Fibroblast of lung (primary cell): ENCODE measurements at regions not wholly inside any gene's neighbourhood (a gene's known extent, or its start where the extent isn't known, plus 50 kb on each side); places are given as distances from the start of the nearest gene placed in this dataset.
A peak's percentile ranks its signal among the peaks of the same experiment; 100 is the strongest.

ENCODE experiments used
- DNase-seq, 2 donors: peaks; one replicate each; pipeline versions ENCODE4 v3.0.0 to v3.0.0-alpha.2; 2010; ENCODE audit warnings: low read depth in 2 of 2
- H2AFZ ChIP-seq: 2 replicates; pipeline ENCODE4 v1.5.1; 2012; ENCODE audit warnings: low read length, control low read depth, inconsistent platforms
- H3K27ac ChIP-seq: 2 replicates; pipeline ENCODE4 v1.5.1; 2011; ENCODE audit warnings: low read length, control low read depth; ENCODE audit not compliant: insufficient read depth
- H3K27me3 ChIP-seq: 2 replicates; pipeline ENCODE4 v1.5.1; 2011; ENCODE audit warnings: mild to moderate bottlenecking, low read length; ENCODE audit not compliant: control insufficient read depth, insufficient read depth
- H3K36me3 ChIP-seq: 2 replicates; pipeline ENCODE4 v1.5.1; 2011; ENCODE audit warnings: low read length; ENCODE audit not compliant: control insufficient read depth, insufficient read depth
- H3K4me1 ChIP-seq: 2 replicates; pipeline ENCODE4 v1.5.1; 2011; ENCODE audit warnings: low read length; ENCODE audit not compliant: control insufficient read depth, insufficient read depth; ENCODE audit errors: extremely low read depth
- H3K4me2 ChIP-seq: 2 replicates; pipeline ENCODE4 v1.5.1; 2011; ENCODE audit warnings: low read length, control low read depth; ENCODE audit not compliant: insufficient read depth; ENCODE audit errors: extremely low read depth
- H3K4me3 ChIP-seq, 4 experiments: fragments of 200-600 bp in 1 of 4; sonication (generic) in 1 of 4; replicated peaks in 1 of 4; 2 replicates each; pipeline ENCODE4 v1.5.1; 2011 to 2016; ENCODE audit warnings: low read length in 4 of 4, low read depth in 3 of 4, mild to moderate bottlenecking in 3 of 4, control low read depth in 2 of 4, inconsistent platforms in 1 of 4, mixed read lengths in 1 of 4; ENCODE audit not compliant: insufficient read depth in 1 of 4; ENCODE audit errors: control extremely low read depth in 1 of 4
- H3K79me2 ChIP-seq: 2 replicates; pipeline ENCODE4 v1.5.1; 2012; ENCODE audit warnings: mild to moderate bottlenecking, low read length, inconsistent platforms; ENCODE audit not compliant: control insufficient read depth, insufficient read depth
- H3K9ac ChIP-seq: 2 replicates; pipeline ENCODE4 v1.5.1; 2011; ENCODE audit warnings: mild to moderate bottlenecking, low read length, control low read depth; ENCODE audit not compliant: insufficient read depth
- H3K9me3 ChIP-seq: 2 replicates; pipeline ENCODE4 v1.5.1; 2012; ENCODE audit warnings: low read depth, low read length; ENCODE audit not compliant: control insufficient read depth, insufficient read depth
- H4K20me1 ChIP-seq: 2 replicates; pipeline ENCODE4 v1.5.1; 2011; ENCODE audit warnings: low read length; ENCODE audit not compliant: control insufficient read depth, insufficient read depth; ENCODE audit errors: extremely low read depth
- CTCF ChIP-seq, 2 donors: IDR thresholded peaks in 1 of 2; conservative IDR thresholded peaks in 1 of 2; 1 replicate in 1 of 2; 2 replicates in 1 of 2; pipeline ENCODE4 v1.5.1; 2011 to 2012; ENCODE audit warnings: low read length in 2 of 2, control low read depth in 1 of 2, inconsistent platforms in 1 of 2, low read depth in 1 of 2, mild to moderate bottlenecking in 1 of 2
- EZH2 ChIP-seq: IDR thresholded peaks from 2 replicates; pipeline ENCODE4 v1.5.1; 2012; ENCODE audit warnings: low read length, control low read depth, mild to moderate bottlenecking; ENCODE audit errors: missing control alignments

DNA sequence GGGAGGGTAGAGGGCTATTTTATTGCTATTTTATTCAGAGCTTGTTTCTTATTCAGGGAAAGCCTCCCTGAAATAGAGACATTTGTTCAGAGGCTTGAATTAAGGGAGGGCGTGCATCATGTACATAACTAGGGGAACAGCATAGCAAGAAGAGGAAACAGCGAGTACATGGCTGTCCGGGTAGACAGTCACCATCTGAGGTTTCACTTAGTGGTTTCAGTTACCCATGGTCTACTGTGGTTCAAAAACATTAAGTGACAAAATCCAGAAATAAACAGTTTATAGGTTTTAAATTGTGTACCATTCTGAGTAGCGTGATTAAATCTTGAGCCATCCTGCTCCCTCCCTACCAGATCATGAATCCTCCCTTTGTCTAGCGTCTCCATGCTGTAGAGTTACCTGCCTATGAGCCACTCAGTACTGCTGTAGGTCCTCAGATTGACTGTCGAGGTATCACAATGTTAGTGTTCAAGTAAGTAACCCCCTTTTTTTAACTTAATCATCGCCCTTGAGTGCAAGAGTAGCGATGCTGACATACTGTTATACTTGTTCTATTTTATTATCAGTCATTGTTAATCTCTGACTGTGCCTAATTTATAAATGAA is 791.5 kb downstream of the TFAP2A start:
- no peak overlapping the region for H3K27ac ChIP-seq
- no peaks in the 10 kb centered on the region for H3K27me3 ChIP-seq
- no peak overlapping the region for H2AFZ ChIP-seq
- H4K20me1 ChIP-seq = no peaks in the 10 kb centered on the region
- no peak overlapping the region for H3K9ac ChIP-seq
- TF ChIP-seq CTCF (conservative IDR thresholded peaks at IDR 0.05 in 1 of 2, IDR thresholded peaks at IDR 0.05 in 1 of 2; ENCODE audit: low read depth in 1 of 2, low read length in 2 of 2) = no peak
- no peak for TF ChIP-seq EZH2
- H3K36me3 ChIP-seq = no peaks in the 10 kb centered on the region
- no peaks in the 10 kb centered on the region for H3K79me2 ChIP-seq
- no peak overlapping the region for H3K4me2 ChIP-seq
- no peaks in the 10 kb centered on the region for H3K9me3 ChIP-seq
- DNase-seq = no peak
- H3K4me3 ChIP-seq = no peak overlapping the region
- H3K4me1 ChIP-seq = no peaks in the 10 kb centered on the region

DNA sequence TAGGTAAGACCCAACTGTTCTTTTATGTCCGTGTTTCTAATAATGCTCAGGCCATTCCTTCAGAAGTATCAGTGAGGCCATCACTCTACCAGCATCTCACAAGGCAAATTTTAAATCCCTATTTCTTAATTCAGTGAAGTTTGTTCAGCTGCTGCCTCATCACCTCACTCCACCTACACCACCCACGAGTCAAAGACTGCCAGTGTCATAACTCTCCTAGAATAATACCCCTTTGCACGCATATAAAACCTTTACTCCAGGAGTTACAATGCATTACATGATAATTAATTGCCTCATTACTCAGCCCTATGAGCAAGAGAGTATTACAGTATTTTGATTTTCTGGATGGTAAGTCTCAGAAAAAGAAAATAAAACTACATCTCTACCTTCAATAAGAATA is 793.6 kb downstream of the TFAP2A start:
- Histone ChIP-seq H3K27ac (no peak overlapping the region), H4K20me1 (no peaks in the 10 kb centered on the region), H2AFZ (no peak overlapping the region), H3K79me2 (no peaks in the 10 kb centered on the region), H3K27me3 (no peaks in the 10 kb centered on the region), H3K4me1 (no peaks in the 10 kb centered on the region), H3K36me3 (no peaks in the 10 kb centered on the region), H3K4me3 (no peak overlapping the region), H3K9ac (no peak overlapping the region), H3K9me3 (no peaks in the 10 kb centered on the region), H3K4me2 (no peak overlapping the region)
- TF ChIP-seq EZH2 (no peak), CTCF (conservative IDR thresholded peaks at IDR 0.05 in 1 of 2, IDR thresholded peaks at IDR 0.05 in 1 of 2; ENCODE audit: low read depth in 1 of 2, low read length in 2 of 2) (no peak)
- DNase-seq = peak in 1 of 2 donors; percentile 80

- no peak overlapping the region for H3K4me3 ChIP-seq
- no peaks in the 10 kb centered on the region for H3K4me1 ChIP-seq
- H3K27ac ChIP-seq = no peak overlapping the region
- no peak overlapping the region for H3K4me2 ChIP-seq
- no peaks in the 10 kb centered on the region for H3K36me3 ChIP-seq
- H4K20me1 ChIP-seq = no peaks in the 10 kb centered on the region
- TF ChIP-seq EZH2 (no peak), CTCF (conservative IDR thresholded peaks at IDR 0.05 in 1 of 2, IDR thresholded peaks at IDR 0.05 in 1 of 2; ENCODE audit: low read depth in 1 of 2, low read length in 2 of 2) (no peak)
- H3K79me2 ChIP-seq = no peaks in the 10 kb centered on the region
- no peak for DNase-seq
- H3K9me3 ChIP-seq = no peaks in the 10 kb centered on the region
- H3K27me3 ChIP-seq = no peaks in the 10 kb centered on the region
- no peak overlapping the region for H2AFZ ChIP-seq
- H3K9ac ChIP-seq = no peak overlapping the region
Measured at GRCh38 chr6:9620687-9621086, 794.2 kb downstream of the TFAP2A start.
